Lower leg skin (tissue), 4 donors: ENCODE measurements at regions not wholly inside any gene's neighbourhood (a gene's known extent, or its start where the extent isn't known, plus 50 kb on each side); places are given as distances from the start of the nearest gene placed in this dataset.

Experiments
- DNase-seq, 2 donors: peaks; one replicate each; pipeline ENCODE4 v3.0.0-alpha.2; 2019; ENCODE audit warnings: low spot score in 2 of 2
- H3K4me3 ChIP-seq: fragments of 200-600 bp; sonication (generic); 2 replicates; pipeline ENCODE4 v1.5.1; 2017; ENCODE audit warnings: mild to moderate bottlenecking, low read depth; ENCODE audit not compliant: poor library complexity, severe bottlenecking
- CTCF ChIP-seq, 3 donors: fragments of 450-650 bp; IDR thresholded peaks; one replicate each; pipeline ENCODE4 v1.5.1; 2016; ENCODE audit warnings: antibody characterized with exemption in 3 of 3, mild to moderate bottlenecking in 3 of 3, moderate library complexity in 2 of 3
- POLR2A ChIP-seq, 2 donors: fragments of 450-650 bp; IDR thresholded peaks; one replicate each; pipeline ENCODE4 v1.6.1; 2016 to 2017; ENCODE audit warnings: antibody characterized with exemption in 2 of 2, mild to moderate bottlenecking in 1 of 2, moderate library complexity in 1 of 2
- WGBS, 2 donors: methylation state at CpG; one replicate each; pipeline ENCODE4 v1.1.5; 2018; 5-methylcytosine and 5-hydroxymethylcytosine counted together
- intact Hi-C: fragments of 100-400 bp; cut with DNase I; formaldehyde crosslinking; loops from one replicate; pipeline ENCODE4 v1.15.0; 2023; ENCODE audit warnings: low total_unique reads

- no peak overlapping the region for H3K4me3 ChIP-seq
- intact Hi-C loops, result no loop called here
- DNase-seq, result no peak
- TF ChIP-seq POLR2A (IDR thresholded peaks at IDR 0.05) (no peak), CTCF (IDR thresholded peaks at IDR 0.05) (no peak)
- WGBS, 2 donors, result 65 to 66% methylated on average over 11 of the region's 11 CpGs
Observed at GRCh38 chr3:499001-499761, 302.6 kb downstream of the CHL1 start.

GRCh38 chr3:502486-502885, 305.9 kb downstream of the CHL1 start:
- no peak overlapping the region for H3K4me3 ChIP-seq
- intact Hi-C loops, result no loop called here
- 61 to 65% methylated on average over 2 of the region's 2 CpGs for WGBS, 2 donors
- DNase-seq, result no peak
- TF ChIP-seq CTCF (IDR thresholded peaks at IDR 0.05) (no peak), POLR2A (IDR thresholded peaks at IDR 0.05) (no peak)

GRCh38 chr3:513301-513700, 316.7 kb downstream of the CHL1 start:
- no peak for TF ChIP-seq CTCF (IDR thresholded peaks at IDR 0.05)

GRCh38 chr3:514192-514591, 317.6 kb downstream of the CHL1 start:
- no peak for DNase-seq
- no peak for TF ChIP-seq POLR2A (IDR thresholded peaks at IDR 0.05)
- no peak for TF ChIP-seq CTCF (IDR thresholded peaks at IDR 0.05)
- WGBS, 2 donors, result 81 to 89% methylated on average over 2 of the region's 2 CpGs
- no peak overlapping the region for H3K4me3 ChIP-seq
- intact Hi-C loops, result no loop called here

More at GRCh38 chr3:513301-513700, 316.7 kb downstream of the CHL1 start:
- WGBS, 2 donors, result 33 to 48% methylated on average over 2 of the region's 2 CpGs
- no peak for DNase-seq
- intact Hi-C loops, result no loop called here
- no peak overlapping the region for H3K4me3 ChIP-seq

- H3K4me3 ChIP-seq, result no peak overlapping the region
- intact Hi-C loops, result no loop called here
- TF ChIP-seq POLR2A (IDR thresholded peaks at IDR 0.05) (no peak), CTCF (IDR thresholded peaks at IDR 0.05) (no peak)
- no peak for DNase-seq
- 84 to 94% methylated on average over 3 of the region's 3 CpGs for WGBS, 2 donors
Observed at GRCh38 chr3:519026-519425, 322.5 kb downstream of the CHL1 start.

GRCh38 chr3:522888-523287, 326.3 kb downstream of the CHL1 start:
- intact Hi-C loops, result no loop called here
- WGBS, 2 donors, result 63 to 64% methylated on average over 4 of the region's 4 CpGs
- DNase-seq, result no peak
- no peak overlapping the region for H3K4me3 ChIP-seq
- TF ChIP-seq CTCF (IDR thresholded peaks at IDR 0.05) (no peak), POLR2A (IDR thresholded peaks at IDR 0.05) (no peak)
